ENCODE measurements at regions not wholly inside any gene's neighbourhood (a gene's known extent, or its start where the extent isn't known, plus 50 kb on each side); places are given as distances from the start of the nearest gene placed in this dataset.

DNA sequence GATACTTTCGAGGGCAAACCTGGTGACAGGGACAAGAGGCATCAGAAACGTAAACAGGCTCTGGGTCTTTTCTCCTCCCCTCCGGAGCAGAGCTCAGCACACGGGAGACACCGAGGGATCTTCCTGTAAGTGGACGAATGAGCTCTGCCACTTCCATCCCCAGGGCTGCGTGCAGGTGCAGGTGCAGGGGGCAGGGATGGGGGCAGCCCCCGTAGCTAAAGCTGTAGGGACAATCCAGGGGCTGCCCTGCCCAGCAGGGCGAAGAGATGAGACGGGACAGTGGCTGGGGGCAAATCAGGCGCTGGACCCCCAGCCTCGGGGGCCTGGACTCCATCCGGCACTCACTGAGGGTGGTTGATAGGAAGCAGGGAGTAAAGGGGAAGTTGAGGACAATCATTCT is 505.4 kb downstream of the BRD1 start:
- TF ChIP-seq, protein P1, sequence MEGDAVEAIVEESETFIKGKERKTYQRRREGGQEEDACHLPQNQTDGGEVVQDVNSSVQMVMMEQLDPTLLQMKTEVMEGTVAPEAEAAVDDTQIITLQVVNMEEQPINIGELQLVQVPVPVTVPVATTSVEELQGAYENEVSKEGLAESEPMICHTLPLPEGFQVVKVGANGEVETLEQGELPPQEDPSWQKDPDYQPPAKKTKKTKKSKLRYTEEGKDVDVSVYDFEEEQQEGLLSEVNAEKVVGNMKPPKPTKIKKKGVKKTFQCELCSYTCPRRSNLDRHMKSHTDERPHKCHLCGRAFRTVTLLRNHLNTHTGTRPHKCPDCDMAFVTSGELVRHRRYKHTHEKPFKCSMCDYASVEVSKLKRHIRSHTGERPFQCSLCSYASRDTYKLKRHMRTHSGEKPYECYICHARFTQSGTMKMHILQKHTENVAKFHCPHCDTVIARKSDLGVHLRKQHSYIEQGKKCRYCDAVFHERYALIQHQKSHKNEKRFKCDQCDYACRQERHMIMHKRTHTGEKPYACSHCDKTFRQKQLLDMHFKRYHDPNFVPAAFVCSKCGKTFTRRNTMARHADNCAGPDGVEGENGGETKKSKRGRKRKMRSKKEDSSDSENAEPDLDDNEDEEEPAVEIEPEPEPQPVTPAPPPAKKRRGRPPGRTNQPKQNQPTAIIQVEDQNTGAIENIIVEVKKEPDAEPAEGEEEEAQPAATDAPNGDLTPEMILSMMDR (conservative IDR thresholded peaks at IDR 0.05; ENCODE audit: low read length), result no peak
- TF ChIP-seq EZH2phosphoT487 (IDR thresholded peaks at IDR 0.05; ENCODE audit: borderline replicate concordance), result no peak
